ENCODE measurements at regions not wholly inside any gene's neighbourhood (a gene's known extent, or its start where the extent isn't known, plus 50 kb on each side); places are given as distances from the start of the nearest gene placed in this dataset.
"Not testable (repeated sequence)": the region's sequence is repeated elsewhere in the genome, so short reads cannot be mapped to it uniquely, and the experiment has no call there.

DNA sequence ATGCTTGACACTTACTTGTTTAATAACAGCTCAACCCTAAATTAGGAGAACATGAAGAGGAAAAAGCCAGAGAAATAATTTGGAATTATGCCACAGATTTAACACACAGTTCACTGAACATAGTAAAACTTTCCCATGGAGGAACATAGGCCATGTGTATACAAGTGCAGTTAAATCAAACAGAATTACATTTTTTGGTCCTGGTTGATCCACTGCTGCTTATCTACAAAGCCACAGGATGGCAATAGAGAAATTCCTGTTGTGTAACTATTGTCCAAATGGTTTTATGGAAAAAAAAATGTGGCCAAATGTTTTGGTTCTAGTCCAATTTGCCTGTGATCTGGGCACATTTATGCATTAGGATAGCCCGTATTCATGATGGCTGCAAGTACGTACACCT is 136.8 kb downstream of the ALDH8A1 start:
- H3K27me3 ChIP-seq, result no peaks in the 10 kb centered on the region
- no peak overlapping the region for H3K4me3 ChIP-seq
- intact Hi-C loops (cut with DNase I), result no loop called here
- WGBS, 2 donors, result 97 to 99% methylated on average over 2 of the region's 2 CpGs
- no peaks in the 10 kb centered on the region for H3K9me3 ChIP-seq
- DNase-seq, result no peak
- H3K27ac ChIP-seq, result no peak overlapping the region
- TF ChIP-seq POLR2AphosphoS5 (IDR thresholded peaks at IDR 0.05) (no peak), POLR2A (IDR thresholded peaks at IDR 0.05) (no peak), EP300 (IDR thresholded peaks at IDR 0.05) (no peak)
- TF ChIP-seq, protein P1, sequence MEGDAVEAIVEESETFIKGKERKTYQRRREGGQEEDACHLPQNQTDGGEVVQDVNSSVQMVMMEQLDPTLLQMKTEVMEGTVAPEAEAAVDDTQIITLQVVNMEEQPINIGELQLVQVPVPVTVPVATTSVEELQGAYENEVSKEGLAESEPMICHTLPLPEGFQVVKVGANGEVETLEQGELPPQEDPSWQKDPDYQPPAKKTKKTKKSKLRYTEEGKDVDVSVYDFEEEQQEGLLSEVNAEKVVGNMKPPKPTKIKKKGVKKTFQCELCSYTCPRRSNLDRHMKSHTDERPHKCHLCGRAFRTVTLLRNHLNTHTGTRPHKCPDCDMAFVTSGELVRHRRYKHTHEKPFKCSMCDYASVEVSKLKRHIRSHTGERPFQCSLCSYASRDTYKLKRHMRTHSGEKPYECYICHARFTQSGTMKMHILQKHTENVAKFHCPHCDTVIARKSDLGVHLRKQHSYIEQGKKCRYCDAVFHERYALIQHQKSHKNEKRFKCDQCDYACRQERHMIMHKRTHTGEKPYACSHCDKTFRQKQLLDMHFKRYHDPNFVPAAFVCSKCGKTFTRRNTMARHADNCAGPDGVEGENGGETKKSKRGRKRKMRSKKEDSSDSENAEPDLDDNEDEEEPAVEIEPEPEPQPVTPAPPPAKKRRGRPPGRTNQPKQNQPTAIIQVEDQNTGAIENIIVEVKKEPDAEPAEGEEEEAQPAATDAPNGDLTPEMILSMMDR (IDR thresholded peaks at IDR 0.05), result no peak
- no peaks in the 10 kb centered on the region for H3K36me3 ChIP-seq
- H3K4me1 ChIP-seq, result no peaks in the 10 kb centered on the region

DNA sequence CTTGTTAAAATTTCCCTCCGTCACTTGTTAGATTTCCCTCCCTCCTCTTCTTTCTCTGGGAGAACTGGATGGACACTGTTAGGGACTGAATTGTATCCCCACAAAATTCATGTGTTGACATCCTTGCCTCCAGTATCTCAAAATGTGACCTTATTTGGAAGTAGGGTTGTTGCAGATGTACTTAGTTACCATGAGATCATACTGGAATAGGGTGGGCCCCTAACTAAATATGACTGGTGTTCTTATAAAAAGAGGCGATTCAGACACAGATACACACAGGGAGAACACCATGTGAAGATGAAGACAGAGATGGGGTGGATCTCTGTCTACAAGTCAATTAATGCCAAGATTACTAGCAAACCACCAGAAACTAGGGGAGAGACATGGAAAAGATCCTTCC is 139.5 kb downstream of the ALDH8A1 start:
- TF ChIP-seq POLR2A (IDR thresholded peaks at IDR 0.05) (no peak), POLR2AphosphoS5 (IDR thresholded peaks at IDR 0.05) (no peak), EP300 (IDR thresholded peaks at IDR 0.05) (no peak)
- TF ChIP-seq, protein P1 (IDR thresholded peaks at IDR 0.05), result no peak
- Histone ChIP-seq H3K27me3 (no peaks in the 10 kb centered on the region), H3K36me3 (no peaks in the 10 kb centered on the region), H3K4me3 (no peak overlapping the region), H3K27ac (no peak overlapping the region), H3K9me3 (no peaks in the 10 kb centered on the region), H3K4me1 (no peaks in the 10 kb centered on the region)
- WGBS, 2 donors, result 93 to 96% methylated on average over 2 of the region's 2 CpGs
- DNase-seq, result no peak
- intact Hi-C loops (cut with DNase I), result no loop called here

DNA sequence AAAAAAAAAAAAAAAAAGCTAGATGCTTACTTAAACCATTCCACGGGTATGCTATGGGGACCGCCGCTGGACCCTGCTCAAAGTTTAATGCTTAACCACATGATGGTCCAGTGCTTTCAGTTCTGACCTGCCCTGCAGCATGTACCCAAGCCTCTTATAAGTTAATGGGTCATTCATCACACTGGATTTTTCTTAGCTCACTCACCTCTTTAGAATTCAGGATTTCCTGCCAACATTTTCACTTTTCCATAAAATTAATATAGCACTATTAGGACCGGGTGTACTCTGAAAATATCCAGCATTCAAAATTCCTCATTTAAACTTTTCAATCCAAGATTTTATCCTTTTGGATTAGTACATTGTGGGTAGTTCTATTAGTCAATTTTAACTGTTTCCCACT is 140.8 kb downstream of the ALDH8A1 start:
- TF ChIP-seq, protein P1 (IDR thresholded peaks at IDR 0.05), result no peak
- TF ChIP-seq POLR2A (IDR thresholded peaks at IDR 0.05), result no peak
- no peak for TF ChIP-seq POLR2AphosphoS5 (IDR thresholded peaks at IDR 0.05)
- no peak for TF ChIP-seq EP300 (IDR thresholded peaks at IDR 0.05)
- H3K27ac ChIP-seq, result no peak overlapping the region
- no peaks in the 10 kb centered on the region for H3K36me3 ChIP-seq
- no peaks in the 10 kb centered on the region for H3K9me3 ChIP-seq
- no peak overlapping the region for H3K4me3 ChIP-seq
- no peak for DNase-seq
- intact Hi-C loops (cut with DNase I), result no loop called here
- H3K4me1 ChIP-seq, result no peaks in the 10 kb centered on the region
- 90 to 91% methylated on average over 4 of the region's 4 CpGs for WGBS, 2 donors
- no peaks in the 10 kb centered on the region for H3K27me3 ChIP-seq

DNA sequence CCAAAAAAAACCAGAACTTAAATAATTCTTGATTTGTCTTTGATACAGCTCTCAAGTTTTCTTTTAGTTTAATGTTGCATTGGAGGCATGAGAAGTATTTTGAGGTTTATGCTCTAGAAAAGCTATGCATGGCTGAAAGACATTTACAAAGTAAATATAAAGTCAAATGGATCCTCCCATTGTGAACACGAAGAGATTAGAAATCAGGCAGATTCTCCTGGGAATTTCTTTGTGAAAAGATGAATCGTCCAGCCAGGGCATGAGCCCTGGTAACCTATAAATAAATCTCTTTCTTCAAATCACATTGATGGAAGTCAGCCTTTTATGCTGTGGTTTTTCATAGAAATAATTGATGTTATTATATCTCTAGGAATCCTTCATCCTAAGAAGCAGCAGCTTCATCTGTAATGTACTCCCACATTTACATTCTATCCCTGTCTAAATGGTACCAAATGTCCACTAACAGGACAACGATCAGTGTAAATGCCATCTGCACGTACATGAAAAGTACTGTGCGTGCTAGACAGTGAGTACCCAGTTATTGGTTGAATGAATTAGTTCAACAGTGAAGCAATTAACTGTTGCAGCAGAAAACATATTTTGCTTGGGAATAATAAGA is 143.6 kb downstream of the ALDH8A1 start:
- DNase-seq, result no peak
- Histone ChIP-seq H3K4me3 (no peak overlapping the region), H3K27me3 (no peaks in the 10 kb centered on the region), H3K36me3 (no peaks in the 10 kb centered on the region), H3K27ac (no peak overlapping the region), H3K4me1 (no peaks in the 10 kb centered on the region), H3K9me3 (no peaks in the 10 kb centered on the region)
- 78 to 81% methylated on average over 5 of the region's 5 CpGs for WGBS, 2 donors
- intact Hi-C loops (cut with DNase I), result no loop called here
- TF ChIP-seq, protein P1 (IDR thresholded peaks at IDR 0.05), result no peak
- no peak for TF ChIP-seq EP300 (IDR thresholded peaks at IDR 0.05)
- no peak for TF ChIP-seq POLR2A (IDR thresholded peaks at IDR 0.05)
- no peak for TF ChIP-seq POLR2AphosphoS5 (IDR thresholded peaks at IDR 0.05)

DNA sequence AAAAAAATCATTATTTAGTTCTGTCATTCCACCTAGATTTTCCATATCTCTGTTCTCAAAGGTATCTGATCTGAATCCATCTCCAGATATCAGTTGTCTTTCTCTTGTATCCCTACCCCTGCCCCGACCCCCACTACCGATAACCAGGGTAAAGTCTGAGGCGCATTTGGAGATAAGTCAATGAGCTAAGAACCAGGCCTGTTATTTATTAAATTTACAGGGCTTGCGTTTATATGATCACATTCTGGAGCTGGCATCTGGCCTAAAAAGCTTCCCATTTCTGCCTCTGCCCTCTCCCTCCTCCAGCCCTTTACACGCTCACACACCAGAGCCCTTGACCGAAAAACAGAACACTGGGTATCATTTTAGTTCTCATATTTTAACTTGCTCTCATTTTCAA is 144.7 kb downstream of the ALDH8A1 start:
- no peaks in the 10 kb centered on the region for H3K36me3 ChIP-seq
- H3K27ac ChIP-seq, result no peak overlapping the region
- H3K9me3 ChIP-seq, result no peaks in the 10 kb centered on the region
- WGBS, 2 donors, result 80 to 84% methylated on average over 6 of the region's 6 CpGs
- H3K27me3 ChIP-seq, result no peaks in the 10 kb centered on the region
- no peak overlapping the region for H3K4me3 ChIP-seq
- TF ChIP-seq POLR2AphosphoS5 (IDR thresholded peaks at IDR 0.05), result no peak
- DNase-seq, result no peak
- intact Hi-C loops (cut with DNase I), result no loop called here
- H3K4me1 ChIP-seq, result no peaks in the 10 kb centered on the region

DNA sequence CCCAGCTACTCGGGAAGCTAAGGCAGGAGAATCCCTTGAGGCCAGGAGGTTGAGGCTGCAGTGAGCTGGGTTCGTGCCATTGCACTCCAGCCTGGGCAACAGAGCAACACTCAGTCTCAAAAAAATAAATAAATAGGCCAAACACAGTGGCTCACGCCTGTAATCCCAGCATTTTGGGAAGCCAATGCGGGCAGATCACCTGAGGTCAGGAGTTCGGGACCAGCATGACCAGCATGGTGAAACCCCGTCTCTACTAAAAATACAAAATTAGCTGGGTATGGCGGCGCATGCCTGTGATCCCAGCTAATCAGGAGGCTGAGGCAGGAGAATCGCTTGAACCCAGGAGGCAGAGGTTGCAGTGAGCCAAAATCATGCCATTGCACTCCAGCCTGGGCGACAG is 145.6 kb downstream of the ALDH8A1 start:
- DNase-seq; H3K4me3 ChIP-seq; H3K27ac ChIP-seq; H3K36me3 ChIP-seq; H3K4me1 ChIP-seq; H3K27me3 ChIP-seq; H3K9me3 ChIP-seq; intact Hi-C loops (cut with DNase I): not testable (repeated sequence)
- WGBS, 2 donors, result 93 to 94% methylated on average over 10 of the region's 10 CpGs
